MM.1S (cell line): ENCODE measurements at regions not wholly inside any gene's neighbourhood (a gene's known extent, or its start where the extent isn't known, plus 50 kb on each side); places are given as distances from the start of the nearest gene placed in this dataset.
"Not testable (repeated sequence)": the region's sequence is repeated elsewhere in the genome, so short reads cannot be mapped to it uniquely, and the experiment has no call there.

Experiments
- DNase-seq: peaks from one replicate; pipeline ENCODE4 v3.0.0-alpha.2; 2015
- H2AFZ ChIP-seq: fragments of 300-600 bp; sonication (generic); 2 replicates; pipeline ENCODE4 v1.6.0; 2016; ENCODE audit warnings: antibody characterized with exemption, low read length
- H3F3A ChIP-seq: fragments of 300-600 bp; sonication (generic); 2 replicates; pipeline ENCODE4 v1.6.1; 2016; ENCODE audit warnings: mild to moderate bottlenecking, antibody characterized with exemption, low read length, moderate library complexity, mixed read lengths; ENCODE audit not compliant: insufficient read depth
- H3K27ac ChIP-seq: fragments of 300-600 bp; sonication (generic); 2 replicates; pipeline ENCODE4 v1.5.1; 2016; ENCODE audit warnings: mild to moderate bottlenecking, low read length
- H3K27me3 ChIP-seq: fragments of 300-600 bp; sonication (generic); replicated peaks from 2 replicates; pipeline ENCODE4 v1.6.0; 2016; ENCODE audit warnings: low read length; ENCODE audit not compliant: insufficient read depth
- H3K36me3 ChIP-seq: fragments of 300-600 bp; sonication (generic); replicated peaks from 2 replicates; pipeline ENCODE4 v1.6.1; 2016; ENCODE audit warnings: mild to moderate bottlenecking, low read length, mixed read lengths; ENCODE audit not compliant: insufficient read depth
- H3K4me1 ChIP-seq: fragments of 300-600 bp; sonication (generic); 2 replicates; pipeline ENCODE4 v1.6.1; 2016; ENCODE audit warnings: low read length, mixed read lengths
- H3K4me2 ChIP-seq: fragments of 300-600 bp; sonication (generic); 2 replicates; pipeline ENCODE4 v1.6.0; 2016; ENCODE audit warnings: low read depth, low read length
- H3K4me3 ChIP-seq: fragments of 300-600 bp; sonication (generic); 2 replicates; pipeline ENCODE4 v1.5.1; 2016; ENCODE audit warnings: low read length, mixed read lengths
- H3K79me2 ChIP-seq: fragments of 300-600 bp; sonication (generic); 2 replicates; pipeline ENCODE4 v1.6.1; 2016; ENCODE audit warnings: mixed run types, low read length, mixed read lengths
- H3K9ac ChIP-seq: fragments of 300-600 bp; sonication (generic); 2 replicates; pipeline ENCODE4 v1.6.1; 2016; ENCODE audit warnings: low read length, mixed read lengths
- H3K9me2 ChIP-seq: fragments of 300-600 bp; sonication (generic); replicated peaks from 2 replicates; pipeline ENCODE4 v1.6.1; 2016; ENCODE audit warnings: mild to moderate bottlenecking, low read length, mixed read lengths; ENCODE audit not compliant: insufficient read depth
- H3K9me3 ChIP-seq: fragments of 300-600 bp; sonication (generic); replicated peaks from 2 replicates; pipeline ENCODE4 v1.6.1; 2016; ENCODE audit warnings: mild to moderate bottlenecking, low read length, mixed read lengths; ENCODE audit not compliant: insufficient read depth
- H4K20me1 ChIP-seq: fragments of 300-600 bp; sonication (generic); 2 replicates; pipeline ENCODE4 v1.6.1; 2016; ENCODE audit warnings: mild to moderate bottlenecking, low read length, moderate library complexity, mixed read lengths; ENCODE audit not compliant: insufficient read depth
- EZH2 ChIP-seq: fragments of 300-600 bp; sonication (generic); optimal IDR thresholded peaks from 2 replicates; pipeline ENCODE3; 2017; ENCODE audit warnings: low read depth, mild to moderate bottlenecking, antibody characterized with exemption, low read length, mixed read lengths
- EZH2phosphoT487 ChIP-seq: fragments of 300-600 bp; sonication (generic); IDR thresholded peaks from 2 replicates; pipeline ENCODE4 v1.6.1; 2018; ENCODE audit warnings: antibody characterized with exemption, low read length
- TF ChIP-seq, protein P1 (sequence below): fragments of 300-600 bp; sonication (generic); IDR thresholded peaks from 2 replicates; pipeline ENCODE4 v1.5.1; 2016; ENCODE audit warnings: antibody characterized with exemption, low read length, mixed read lengths

DNA sequence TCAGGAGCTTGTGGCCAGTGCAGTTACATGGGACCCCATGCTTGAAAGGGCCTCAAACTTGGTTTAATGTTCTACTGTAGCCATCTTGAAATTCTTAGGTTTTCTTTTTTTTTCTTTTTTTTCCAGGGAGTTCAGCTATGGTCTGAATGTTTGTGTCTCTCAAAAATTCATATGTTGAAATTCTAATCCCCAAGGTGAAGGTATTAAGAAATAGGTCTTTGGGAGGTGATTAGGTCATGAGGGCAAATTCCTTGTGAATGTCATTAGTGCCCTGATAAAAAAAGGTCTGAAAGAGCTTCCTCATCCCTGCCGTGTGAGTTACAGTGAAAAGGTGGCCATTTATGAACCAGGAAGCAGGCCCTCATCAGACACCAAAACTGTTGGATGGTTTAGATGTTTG lies 324.1 kb downstream of the C12orf75 start:
- H4K20me1 ChIP-seq: no peaks in the 10 kb centered on the region
- no peaks in the 10 kb centered on the region for H3F3A ChIP-seq
- no peak overlapping the region for H3K9ac ChIP-seq
- H2AFZ ChIP-seq: no peak overlapping the region
- H3K79me2 ChIP-seq: no peaks in the 10 kb centered on the region
- no peak for DNase-seq
- TF ChIP-seq, protein P1, sequence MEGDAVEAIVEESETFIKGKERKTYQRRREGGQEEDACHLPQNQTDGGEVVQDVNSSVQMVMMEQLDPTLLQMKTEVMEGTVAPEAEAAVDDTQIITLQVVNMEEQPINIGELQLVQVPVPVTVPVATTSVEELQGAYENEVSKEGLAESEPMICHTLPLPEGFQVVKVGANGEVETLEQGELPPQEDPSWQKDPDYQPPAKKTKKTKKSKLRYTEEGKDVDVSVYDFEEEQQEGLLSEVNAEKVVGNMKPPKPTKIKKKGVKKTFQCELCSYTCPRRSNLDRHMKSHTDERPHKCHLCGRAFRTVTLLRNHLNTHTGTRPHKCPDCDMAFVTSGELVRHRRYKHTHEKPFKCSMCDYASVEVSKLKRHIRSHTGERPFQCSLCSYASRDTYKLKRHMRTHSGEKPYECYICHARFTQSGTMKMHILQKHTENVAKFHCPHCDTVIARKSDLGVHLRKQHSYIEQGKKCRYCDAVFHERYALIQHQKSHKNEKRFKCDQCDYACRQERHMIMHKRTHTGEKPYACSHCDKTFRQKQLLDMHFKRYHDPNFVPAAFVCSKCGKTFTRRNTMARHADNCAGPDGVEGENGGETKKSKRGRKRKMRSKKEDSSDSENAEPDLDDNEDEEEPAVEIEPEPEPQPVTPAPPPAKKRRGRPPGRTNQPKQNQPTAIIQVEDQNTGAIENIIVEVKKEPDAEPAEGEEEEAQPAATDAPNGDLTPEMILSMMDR: no peak
- TF ChIP-seq EZH2: no peak
- no peak for TF ChIP-seq EZH2phosphoT487
- H3K27ac ChIP-seq: no peak overlapping the region
- H3K36me3 ChIP-seq: no peaks in the 10 kb centered on the region
- H3K4me3 ChIP-seq: no peak overlapping the region
- no peak overlapping the region for H3K4me2 ChIP-seq
- H3K9me2 ChIP-seq: no peaks in the 10 kb centered on the region
- no peaks in the 10 kb centered on the region for H3K27me3 ChIP-seq
- H3K9me3 ChIP-seq: no peaks in the 10 kb centered on the region
- H3K4me1 ChIP-seq: no peaks in the 10 kb centered on the region

DNA sequence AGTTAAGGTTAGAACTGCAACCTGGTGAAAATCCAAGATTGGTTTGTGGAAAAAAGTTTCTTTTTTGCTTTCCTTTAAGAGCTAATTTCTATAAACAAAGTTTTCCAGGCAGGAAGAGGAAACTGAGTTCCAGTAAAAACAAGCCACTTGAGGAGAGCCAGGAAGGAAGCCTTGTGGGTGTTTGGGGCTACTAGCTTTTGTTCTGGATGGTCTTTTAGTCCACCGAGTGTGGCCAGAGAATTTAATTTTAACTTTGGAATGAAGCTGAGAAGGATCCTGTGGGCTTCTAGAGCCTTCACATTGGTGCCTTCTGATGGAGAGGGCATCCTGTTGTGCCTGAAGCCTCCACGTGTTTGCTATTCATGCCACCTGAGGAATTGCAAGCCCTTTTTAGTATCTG lies 327.9 kb downstream of the C12orf75 start:
- DNase-seq: no peak
- H3K9me3 ChIP-seq: no peaks in the 10 kb centered on the region
- TF ChIP-seq EZH2phosphoT487 (no peak), EZH2 (no peak)
- TF ChIP-seq, protein P1: no peak
- H3K9ac ChIP-seq: no peak overlapping the region
- H3K4me1 ChIP-seq: no peaks in the 10 kb centered on the region
- no peaks in the 10 kb centered on the region for H3K79me2 ChIP-seq
- H3K27ac ChIP-seq: no peak overlapping the region
- H3K4me3 ChIP-seq: no peak overlapping the region
- H3K27me3 ChIP-seq: no peaks in the 10 kb centered on the region
- H3K36me3 ChIP-seq: no peaks in the 10 kb centered on the region
- no peaks in the 10 kb centered on the region for H3F3A ChIP-seq
- no peaks in the 10 kb centered on the region for H4K20me1 ChIP-seq
- H3K4me2 ChIP-seq: no peak overlapping the region
- no peaks in the 10 kb centered on the region for H3K9me2 ChIP-seq
- no peak overlapping the region for H2AFZ ChIP-seq

DNA sequence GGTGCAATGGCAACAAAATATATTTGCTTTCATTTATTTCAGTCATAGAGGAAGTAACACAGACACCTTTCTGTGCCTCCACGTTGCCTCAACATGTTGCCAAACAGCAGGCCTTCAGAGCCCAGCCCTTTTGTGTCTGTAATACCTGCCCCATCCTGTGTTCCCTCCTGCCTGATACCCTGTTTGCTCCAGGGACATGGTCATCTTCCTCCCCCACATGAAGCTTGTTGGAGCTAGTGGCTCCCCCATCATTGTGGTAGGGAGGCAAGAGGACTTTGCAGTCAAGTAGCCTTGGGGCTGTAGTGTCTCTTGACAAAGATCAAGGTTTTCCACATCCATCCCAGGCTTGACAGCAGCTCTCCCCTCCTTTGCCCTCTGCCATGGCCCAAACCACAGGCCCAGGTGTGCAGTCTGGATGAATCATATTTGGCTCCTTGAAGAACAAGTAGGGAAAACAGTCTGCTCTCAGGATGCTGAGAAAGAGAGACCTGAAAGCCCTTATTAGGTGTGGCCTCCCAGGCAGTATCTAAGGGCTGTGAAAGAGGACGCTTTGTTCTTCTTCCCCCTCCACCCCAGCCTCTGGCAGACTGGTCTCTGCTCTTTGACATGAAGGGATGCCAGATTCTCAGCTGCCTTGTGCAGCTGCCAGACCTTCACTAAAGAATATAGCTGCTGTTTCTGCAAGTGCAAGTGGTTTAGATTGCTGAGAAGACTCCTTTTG lies 329.0 kb downstream of the C12orf75 start:
- Histone ChIP-seq H2AFZ (no peak overlapping the region), H3K27me3 (no peaks in the 10 kb centered on the region), H3K9me2 (no peaks in the 10 kb centered on the region), H3K4me3 (no peak overlapping the region), H3F3A (no peaks in the 10 kb centered on the region), H3K4me1 (no peaks in the 10 kb centered on the region), H3K4me2 (no peak overlapping the region), H3K9ac (no peak overlapping the region), H4K20me1 (no peaks in the 10 kb centered on the region), H3K79me2 (no peaks in the 10 kb centered on the region), H3K9me3 (no peaks in the 10 kb centered on the region), H3K27ac (no peak overlapping the region), H3K36me3 (no peaks in the 10 kb centered on the region)
- TF ChIP-seq, protein P1: no peak
- no peak for TF ChIP-seq EZH2phosphoT487
- TF ChIP-seq EZH2: no peak
- no peak for DNase-seq

DNA sequence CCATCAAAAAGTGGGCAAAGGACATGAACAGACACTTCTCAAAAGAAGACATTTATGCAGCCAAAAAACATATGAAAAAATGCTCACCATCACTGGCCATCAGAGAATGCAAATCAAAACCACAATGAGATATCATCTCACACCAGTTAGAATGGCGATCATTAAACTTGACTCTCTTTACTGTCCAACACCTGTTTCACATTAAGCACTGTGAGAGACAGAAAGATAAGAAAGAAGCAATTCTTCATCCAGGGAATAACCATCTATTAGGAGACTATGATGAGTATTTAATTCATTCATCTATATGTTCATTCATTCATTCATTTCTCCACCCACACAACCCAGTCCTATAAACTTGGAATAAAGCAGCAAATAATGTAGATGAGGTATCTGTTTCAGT lies 334.3 kb downstream of the C12orf75 start:
- not testable (repeated sequence) for H3K9me3 ChIP-seq, H3K4me3 ChIP-seq, H3K4me2 ChIP-seq, H3F3A ChIP-seq, H3K9me2 ChIP-seq, H2AFZ ChIP-seq, H3K27me3 ChIP-seq, H4K20me1 ChIP-seq, H3K36me3 ChIP-seq, DNase-seq, H3K4me1 ChIP-seq, H3K9ac ChIP-seq, H3K79me2 ChIP-seq, H3K27ac ChIP-seq
